HCT116 (cell line): ENCODE measurements at regions not wholly inside any gene's neighbourhood (a gene's known extent, or its start where the extent isn't known, plus 50 kb on each side); places are given as distances from the start of the nearest gene placed in this dataset.

ENCODE experiments used
- CTCF ChIP-seq, 3 experiments: fragments of 200-600 bp in 1 of 3; sonication (generic) in 1 of 3; IDR thresholded peaks in 2 of 3; conservative IDR thresholded peaks in 1 of 3; 2 replicates each; pipeline ENCODE4 v1.5.1; 2012 to 2017; ENCODE audit warnings: low read depth in 2 of 3, low read length in 2 of 3, antibody characterized with exemption in 1 of 3, borderline replicate concordance in 1 of 3, control low read depth in 1 of 3, mild to moderate bottlenecking in 1 of 3, mixed read lengths in 1 of 3, mixed run types in 1 of 3, moderate library complexity in 1 of 3; ENCODE audit not compliant: insufficient read depth in 1 of 3
- EZH2 ChIP-seq: fragments of 200-600 bp; sonication (generic); IDR thresholded peaks from 2 replicates; pipeline ENCODE4 v1.6.1; 2017; ENCODE audit warnings: antibody characterized with exemption, mixed run types
- JUND ChIP-seq: IDR thresholded peaks from 2 replicates; pipeline ENCODE4 v1.6.1; 2012
- MAX ChIP-seq: IDR thresholded peaks from 2 replicates; pipeline ENCODE4 v1.6.1; 2012
- POLR2AphosphoS5 ChIP-seq: IDR thresholded peaks from 2 replicates; pipeline ENCODE4 v1.6.1; 2011; ENCODE audit warnings: mild to moderate bottlenecking, low read depth, low read length, moderate library complexity
- REST ChIP-seq: IDR thresholded peaks from 2 replicates; pipeline ENCODE4 v1.6.1; 2012; ENCODE audit warnings: low read depth
- TCF7L2 ChIP-seq: IDR thresholded peaks from 2 replicates; pipeline ENCODE4 v1.7.0; 2011; ENCODE audit warnings: borderline replicate concordance, inconsistent platforms; ENCODE audit not compliant: insufficient read depth, insufficient read length; ENCODE audit errors: extremely low read depth
- YY1 ChIP-seq: IDR thresholded peaks from 2 replicates; pipeline ENCODE4 v1.6.1; 2011; ENCODE audit warnings: low read length, low read depth, moderate library complexity, mild to moderate bottlenecking; ENCODE audit not compliant: insufficient replicate concordance; ENCODE audit errors: extremely low read depth

- TF ChIP-seq CTCF (IDR thresholded peaks at IDR 0.05 in 2 of 3, conservative IDR thresholded peaks at IDR 0.05 in 1 of 3; ENCODE audit: borderline replicate concordance in 1 of 3, insufficient read depth in 1 of 3, low read depth in 2 of 3, low read length in 2 of 3) (no peak), JUND (no peak), MAX (no peak), REST (no peak), TCF7L2 (no peak), EZH2 (no peak), YY1 (no peak), POLR2AphosphoS5 (no peak)
These were observed 79.2 kb downstream of the EDN1 start for GRCh38 chr6:12369355-12369754.
